K562 (cell line): ENCODE measurements at regions not wholly inside any gene's neighbourhood (a gene's known extent, or its start where the extent isn't known, plus 50 kb on each side); places are given as distances from the start of the nearest gene placed in this dataset.

Source experiments
- ATAC-seq: fragments of 200-7000 bp; cut with Tn5 transposase; 3 replicates; pipeline ENCODE4 v1.9.1; 2020; ENCODE audit warnings: moderate library complexity
- BruUV-seq: library from RNA; stranded (reverse); fragments of 400-500 nt; replicated peaks from 2 replicates; lab custom pipeline; 2021; lab: Mats Ljungman, UMichigan
- CTCF ChIA-PET: fragments of 300-600 bp; formaldehyde crosslinking; extraction: SDS; loops from one replicate; lab custom pipeline; 2021; ENCODE audit warnings: low intra/inter-chr PET ratio; lab: Yijun Ruan, JAX
- POLR2A ChIA-PET: fragments of 300-600, 350-650 bp; sonication (Branson Sonifier 250); formaldehyde crosslinking; extraction: SDS; loops from one replicate; lab custom pipeline; 2021; ENCODE audit warnings: antibody characterized with exemption, inconsistent platforms; lab: Yijun Ruan, JAX
- DNase-seq, 4 experiments: peaks; one replicate each; pipeline versions ENCODE4 v3.0.0 to v3.0.0-alpha.2; 2011 to 2018; ENCODE audit warnings: low spot score in 3 of 4, mixed read lengths in 3 of 4; ENCODE audit errors: extremely low read depth in 1 of 4
- FAIRE-seq: peaks from 2 replicates; lab custom pipeline; 2011; peaks lifted over from hg19 to GRCh38; lab: Jason Lieb, UNC
- H2AFZ ChIP-seq: 2 replicates; pipeline ENCODE4 v1.6.0; 2011; ENCODE audit warnings: low read depth, low read length, control low read depth, inconsistent platforms
- H3K27ac ChIP-seq: fragments of 200-600 bp; 3 replicates; pipeline ENCODE4 v1.8.0; 2011; ENCODE audit warnings: low read depth, mild to moderate bottlenecking, control low read depth, inconsistent platforms, low read length, moderate library complexity, mixed read lengths; ENCODE audit errors: extremely low read depth
- H3K27me3 ChIP-seq, 2 experiments: fragments of 300-600 bp in 1 of 2; 2 replicates in 1 of 2; 3 replicates in 1 of 2; pipeline versions ENCODE4 v1.6.0 to v1.8.0; 2011; ENCODE audit warnings: inconsistent platforms in 2 of 2, low read length in 2 of 2, mild to moderate bottlenecking in 1 of 2, mixed read lengths in 1 of 2, moderate library complexity in 1 of 2; ENCODE audit not compliant: control insufficient read depth in 2 of 2, insufficient read depth in 2 of 2
- H3K36me3 ChIP-seq: fragments of 300-600 bp; 3 replicates; pipeline ENCODE4 v1.8.0; 2011; ENCODE audit warnings: mild to moderate bottlenecking, low read length, inconsistent platforms; ENCODE audit not compliant: control insufficient read depth, insufficient read depth
- H3K4me1 ChIP-seq, 2 experiments: fragments of 200-600 bp in 1 of 2; replicated peaks in 1 of 2; 2 replicates in 1 of 2; 3 replicates in 1 of 2; pipeline versions ENCODE4 v1.5.1 to v1.8.0; 2011; ENCODE audit warnings: inconsistent platforms in 2 of 2, low read length in 2 of 2, mild to moderate bottlenecking in 1 of 2, mixed read lengths in 1 of 2, moderate library complexity in 1 of 2; ENCODE audit not compliant: control insufficient read depth in 2 of 2, insufficient read depth in 2 of 2
- H3K4me2 ChIP-seq: 2 replicates; pipeline ENCODE4 v1.6.1; 2011; ENCODE audit warnings: low read length, control low read depth, inconsistent platforms, mixed read lengths; ENCODE audit not compliant: insufficient read depth
- H3K4me3 ChIP-seq: fragments of 200-600 bp; sonication (generic), shearing (Covaris generic); 2 replicates; pipeline ENCODE4 v1.5.1; 2016; ENCODE audit warnings: control low read depth, inconsistent platforms
- H3K79me2 ChIP-seq: fragments of 200-600 bp; 3 replicates; pipeline ENCODE4 v1.8.0; 2011; ENCODE audit warnings: low read length, inconsistent platforms; ENCODE audit not compliant: control insufficient read depth, insufficient read depth
- H3K9ac ChIP-seq, 2 experiments: 2 replicates each; pipeline versions ENCODE4 v1.6.0 to v1.6.1; 2011; ENCODE audit warnings: low read depth in 2 of 2, low read length in 2 of 2, control low read depth in 1 of 2, inconsistent platforms in 1 of 2, mild to moderate bottlenecking in 1 of 2, mixed read lengths in 1 of 2; ENCODE audit not compliant: insufficient read depth in 1 of 2
- H3K9me1 ChIP-seq: one replicate; pipeline ENCODE4 v1.6.0; 2011; ENCODE audit warnings: inconsistent platforms, mild to moderate bottlenecking, low read length, moderate library complexity; ENCODE audit not compliant: control insufficient read depth, insufficient read depth
- H3K9me3 ChIP-seq: replicated peaks from 2 replicates; pipeline ENCODE4 v1.5.1; 2011; ENCODE audit warnings: low read depth, low read length, inconsistent platforms; ENCODE audit not compliant: control insufficient read depth, insufficient read depth
- H4K20me1 ChIP-seq: replicated peaks from 2 replicates; pipeline ENCODE4 v1.6.1; 2011; ENCODE audit warnings: low read length, inconsistent platforms, mixed read lengths; ENCODE audit not compliant: control insufficient read depth, insufficient read depth
- BACH1 ChIP-seq: fragments of 200-800 bp; sonication (Bioruptor generic); IDR thresholded peaks from 2 replicates; pipeline ENCODE4 v1.6.1; 2016; ENCODE audit warnings: missing genetic modification characterization, missing compliant biosample characterization
- PHF20 ChIP-seq: fragments of 450-650 bp; IDR thresholded peaks from 2 replicates; pipeline ENCODE4 v1.6.1; 2018; ENCODE audit not compliant: partially characterized antibody
- TFAM ChIP-seq: fragments of 250-450 bp; sonication (Bioruptor Pico); conservative IDR thresholded peaks from 2 replicates; pipeline ENCODE4 v1.5.0; 2021; ENCODE audit warnings: mild to moderate bottlenecking, moderate library complexity
- ZNF347 ChIP-seq: fragments of 450-650 bp; formaldehyde crosslinking; IDR thresholded peaks from 2 replicates; pipeline ENCODE4 v1.4.0; 2020; ENCODE audit warnings: low read depth, mild to moderate bottlenecking, moderate library complexity
- ZNF551 ChIP-seq: fragments of 250-450 bp; sonication (Bioruptor Pico); IDR thresholded peaks from 2 replicates; pipeline ENCODE4 v1.5.0; 2021; ENCODE audit warnings: mild to moderate bottlenecking, moderate library complexity
- WGBS: fragments of 100-300 bp; shearing (Covaris generic); methylation state at CpG from one replicate; pipeline ENCODE4 v1.1.6; 2016; ENCODE audit warnings: low coverage, mixed read lengths; ENCODE audit not compliant: insufficient coverage; ENCODE audit errors: missing lambda C conversion rate; 5-methylcytosine and 5-hydroxymethylcytosine counted together
- in situ Hi-C: fragments of 300-500 bp; cut with MboI; formaldehyde crosslinking; loops from 4 replicates; pipeline ENCODE4 v1.15.0; 2018; ENCODE audit warnings: inconsistent platforms, mixed read lengths
- intact Hi-C: fragments of 100-400 bp; cut with micrococcal nuclease; formaldehyde crosslinking; loops from 2 replicates; pipeline ENCODE4 v1.14.2; 2022

DNA sequence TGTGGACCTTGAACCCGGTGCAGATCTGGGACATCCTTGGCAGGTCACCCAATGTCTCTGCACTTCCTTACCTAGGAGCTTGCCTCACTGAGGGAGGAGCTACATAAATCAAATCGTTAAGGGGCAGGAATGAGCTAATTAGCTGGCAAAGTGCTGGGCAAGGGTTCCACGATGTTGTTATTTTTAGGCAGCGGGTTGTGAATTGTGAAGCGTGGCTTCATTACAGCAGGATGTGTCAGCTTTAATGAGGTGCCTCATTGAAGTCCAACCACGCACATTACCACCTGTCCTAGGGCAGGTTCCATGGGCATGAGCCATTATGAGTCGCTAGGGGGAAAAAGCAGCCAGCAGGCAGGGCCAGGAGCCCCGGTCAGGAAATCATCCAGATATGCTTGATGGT lies 127.0 kb upstream of the AGAP1 start:
- Histone ChIP-seq H3K27me3 (peaks cover 13 to 59% of the 10 kb centered on the region in 2 experiments; a peak in 4 of 5 replicates), H3K36me3 (no peaks in the 10 kb centered on the region), H3K4me3 (no peak overlapping the region), H2AFZ (no peak overlapping the region), H3K27ac (no peak overlapping the region), H3K79me2 (no peaks in the 10 kb centered on the region), H4K20me1 (no peaks in the 10 kb centered on the region), H3K9ac (no peak overlapping the region), H3K9me1 (no peaks in the 10 kb centered on the region), H3K4me2 (no peak overlapping the region), H3K4me1 (no peaks in the 10 kb centered on the region; a peak in 1 of 5 replicates), H3K9me3 (no peaks in the 10 kb centered on the region)
- CTCF ChIA-PET, result no interaction called here
- FAIRE-seq, result no peak
- WGBS, result 0% methylated on average over 8 of the region's 8 CpGs
- no peak for TF ChIP-seq ZNF551 (CRISPR knock-in tag)
- intact Hi-C loops, result no loop called here
- no peak for DNase-seq
- BruUV-seq, result no TSS peak
- POLR2A ChIA-PET, result no interaction called here
- in situ Hi-C loops, result no loop called here
- no peak for ATAC-seq

- TF ChIP-seq BACH1 (tag) (no peak), PHF20 (no peak), TFAM (CRISPR knock-in tag) (no peak), ZNF347 (CRISPR knock-in tag) (no peak)
- H2AFZ ChIP-seq, result no peak overlapping the region
- no peak overlapping the region for H3K4me3 ChIP-seq
- ATAC-seq (no peak), FAIRE-seq (no peak), DNase-seq (no peak)
- H4K20me1 ChIP-seq, result no peaks in the 10 kb centered on the region
- peaks cover 4 to 53% of the 10 kb centered on the region in 2 experiments; a peak in 3 of 5 replicates for H3K27me3 ChIP-seq
- ChIA-PET POLR2A (no interaction called here), CTCF (no interaction called here)
- H3K79me2 ChIP-seq, result no peaks in the 10 kb centered on the region
- in situ Hi-C loops, result no loop called here
- BruUV-seq, result no TSS peak
- H3K27ac ChIP-seq, result no peak overlapping the region
- no peaks in the 10 kb centered on the region for H3K36me3 ChIP-seq
- intact Hi-C loops, result no loop called here
- H3K4me1 ChIP-seq, result no peaks in the 10 kb centered on the region; a peak in 1 of 5 replicates
- H3K9me3 ChIP-seq, result no peaks in the 10 kb centered on the region
- no peaks in the 10 kb centered on the region for H3K9me1 ChIP-seq
- no peak overlapping the region for H3K9ac ChIP-seq
- no peak overlapping the region for H3K4me2 ChIP-seq
- 0% methylated on average over 5 of the region's 5 CpGs for WGBS
Measured at GRCh38 chr2:235371018-235371417, 122.8 kb upstream of the AGAP1 start.
